ENCODE measurements at regions not wholly inside any gene's neighbourhood (a gene's known extent, or its start where the extent isn't known, plus 50 kb on each side); places are given as distances from the start of the nearest gene placed in this dataset.
"Not testable (repeated sequence)": the region's sequence is repeated elsewhere in the genome, so short reads cannot be mapped to it uniquely, and the experiment has no call there.

DNA sequence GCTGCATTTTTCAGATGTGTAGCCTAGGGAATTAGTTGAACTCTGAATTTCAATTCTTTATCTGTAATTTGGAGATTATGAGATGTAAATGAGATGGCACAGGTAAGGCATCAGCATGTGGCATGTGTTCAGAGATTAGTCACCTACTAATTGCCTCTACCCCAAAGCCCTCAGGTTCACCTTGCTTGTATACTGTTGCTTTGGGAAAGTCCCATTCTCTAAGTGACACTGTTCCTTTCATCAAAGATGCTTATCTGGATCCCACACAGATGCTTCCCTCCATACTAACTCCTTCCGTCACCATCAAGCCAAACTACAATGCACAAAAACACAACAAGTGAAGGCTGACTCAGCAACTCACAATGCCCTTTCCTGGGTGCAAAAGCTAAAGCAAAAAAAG is 143.7 kb downstream of the LRATD1 start:
- no peak for DNase-seq
- no peak for ATAC-seq (ENCODE audit: low read depth in 2 of 2)
- H3K36me3 Mint-ChIP-seq = no peaks in the 10 kb centered on the region
- H3K27ac ChIP-seq (ENCODE audit: insufficient read depth, low read length, poor library complexity, severe bottlenecking) = no peak overlapping the region
- H3K4me1 Mint-ChIP-seq = no peaks in the 10 kb centered on the region
- H3K36me3 ChIP-seq (ENCODE audit: control insufficient read depth, insufficient read depth, low read length) = no peaks in the 10 kb centered on the region
- no peak overlapping the region for H3K27ac Mint-ChIP-seq
- no peaks in the 10 kb centered on the region for H3K27me3 ChIP-seq (ENCODE audit: control insufficient read depth, insufficient read depth, low read length)
- no peak overlapping the region for H3K4me3 ChIP-seq (ENCODE audit: low read depth, low read length)
- peaks cover 0 to 3% (median 0%) of the 10 kb centered on the region in 7 donors for H3K9me3 Mint-ChIP-seq
- H3K27me3 Mint-ChIP-seq = peaks cover 4% of the 10 kb centered on the region
- H3K9me3 ChIP-seq (ENCODE audit: control insufficient read depth in 2 of 2, low read length in 2 of 2) = no peaks in the 10 kb centered on the region
- no peaks in the 10 kb centered on the region for H3K4me1 ChIP-seq (ENCODE audit: control insufficient read depth, insufficient read depth, low read length, poor library complexity, severe bottlenecking)
- H3K4me3 Mint-ChIP-seq = no peak overlapping the region

DNA sequence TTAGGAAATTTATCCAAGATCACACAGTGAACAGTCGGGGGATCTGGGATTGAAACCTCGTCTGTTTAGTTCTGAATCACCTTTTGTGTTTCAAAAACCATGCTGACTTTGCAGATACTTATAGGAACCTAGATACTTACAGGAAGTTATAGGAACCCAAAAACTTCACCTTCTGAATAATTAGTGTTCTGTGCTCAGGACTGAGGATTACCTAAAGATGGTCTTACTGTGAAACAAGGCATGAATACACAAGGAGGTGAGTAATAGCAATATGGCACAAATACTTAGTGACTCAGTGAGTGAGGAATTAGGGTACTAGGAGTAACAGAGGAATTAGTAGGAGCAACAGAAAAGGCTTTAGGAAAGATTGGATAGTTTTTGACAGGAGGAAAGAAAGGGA is 145.5 kb downstream of the LRATD1 start:
- H3K27me3 ChIP-seq (ENCODE audit: control insufficient read depth, insufficient read depth, low read length) = no peaks in the 10 kb centered on the region
- H3K4me1 ChIP-seq (ENCODE audit: control insufficient read depth, insufficient read depth, low read length, poor library complexity, severe bottlenecking) = no peaks in the 10 kb centered on the region
- H3K4me1 Mint-ChIP-seq = no peaks in the 10 kb centered on the region
- DNase-seq (no peak), ATAC-seq (ENCODE audit: low read depth in 2 of 2) (no peak)
- H3K27me3 Mint-ChIP-seq = peaks cover 4% of the 10 kb centered on the region
- H3K36me3 ChIP-seq (ENCODE audit: control insufficient read depth, insufficient read depth, low read length) = no peaks in the 10 kb centered on the region
- H3K27ac ChIP-seq (ENCODE audit: insufficient read depth, low read length, poor library complexity, severe bottlenecking) = no peak overlapping the region
- no peaks in the 10 kb centered on the region for H3K9me3 ChIP-seq (ENCODE audit: control insufficient read depth in 2 of 2, low read length in 2 of 2)
- no peak overlapping the region for H3K4me3 ChIP-seq (ENCODE audit: low read depth, low read length)
- H3K4me3 Mint-ChIP-seq = no peak overlapping the region
- no peaks in the 10 kb centered on the region for H3K36me3 Mint-ChIP-seq
- peaks cover 0 to 9% (median 0%) of the 10 kb centered on the region in 7 donors for H3K9me3 Mint-ChIP-seq
- no peak overlapping the region for H3K27ac Mint-ChIP-seq

- Histone ChIP-seq H3K4me3 (ENCODE audit: low read depth, low read length) (no peak overlapping the region), H3K27me3 (ENCODE audit: control insufficient read depth, insufficient read depth, low read length) (no peaks in the 10 kb centered on the region), H3K4me1 (ENCODE audit: control insufficient read depth, insufficient read depth, low read length, poor library complexity, severe bottlenecking) (no peaks in the 10 kb centered on the region), H3K27ac (ENCODE audit: insufficient read depth, low read length, poor library complexity, severe bottlenecking) (no peak overlapping the region), H3K36me3 (ENCODE audit: control insufficient read depth, insufficient read depth, low read length) (no peaks in the 10 kb centered on the region), H3K9me3 (ENCODE audit: control insufficient read depth in 2 of 2, low read length in 2 of 2) (no peaks in the 10 kb centered on the region)
- H3K4me3 Mint-ChIP-seq = no peak overlapping the region
- ATAC-seq (ENCODE audit: low read depth in 2 of 2) (no peak), DNase-seq (no peak)
- H3K27ac Mint-ChIP-seq = no peak overlapping the region
- peaks cover 0 to 9% (median 0%) of the 10 kb centered on the region in 7 donors for H3K9me3 Mint-ChIP-seq
- no peaks in the 10 kb centered on the region for H3K4me1 Mint-ChIP-seq
- H3K27me3 Mint-ChIP-seq = peaks cover 4% of the 10 kb centered on the region
- no peaks in the 10 kb centered on the region for H3K36me3 Mint-ChIP-seq
Measured at GRCh38 chr2:14779252-14779651, 146.7 kb downstream of the LRATD1 start.

- no peaks in the 10 kb centered on the region for H3K9me3 ChIP-seq (ENCODE audit: control insufficient read depth in 2 of 2, low read length in 2 of 2)
- H3K36me3 ChIP-seq (ENCODE audit: control insufficient read depth, insufficient read depth, low read length) = no peaks in the 10 kb centered on the region
- H3K27ac ChIP-seq (ENCODE audit: insufficient read depth, low read length, poor library complexity, severe bottlenecking) = no peak overlapping the region
- H3K4me3 ChIP-seq (ENCODE audit: low read depth, low read length) = no peak overlapping the region
- H3K27me3 ChIP-seq (ENCODE audit: control insufficient read depth, insufficient read depth, low read length) = no peaks in the 10 kb centered on the region
- no peak overlapping the region for H3K27ac Mint-ChIP-seq
- ATAC-seq (ENCODE audit: low read depth in 2 of 2) (no peak), DNase-seq (no peak)
- H3K36me3 Mint-ChIP-seq = no peaks in the 10 kb centered on the region
- H3K4me1 Mint-ChIP-seq = no peaks in the 10 kb centered on the region
- H3K27me3 Mint-ChIP-seq = peaks cover 4% of the 10 kb centered on the region
- peaks cover 0 to 11% (median 0%) of the 10 kb centered on the region in 7 donors for H3K9me3 Mint-ChIP-seq
- H3K4me3 Mint-ChIP-seq = no peak overlapping the region
- H3K4me1 ChIP-seq (ENCODE audit: control insufficient read depth, insufficient read depth, low read length, poor library complexity, severe bottlenecking) = no peaks in the 10 kb centered on the region
Measured at GRCh38 chr2:14781142-14781541, 148.6 kb downstream of the LRATD1 start.

DNA sequence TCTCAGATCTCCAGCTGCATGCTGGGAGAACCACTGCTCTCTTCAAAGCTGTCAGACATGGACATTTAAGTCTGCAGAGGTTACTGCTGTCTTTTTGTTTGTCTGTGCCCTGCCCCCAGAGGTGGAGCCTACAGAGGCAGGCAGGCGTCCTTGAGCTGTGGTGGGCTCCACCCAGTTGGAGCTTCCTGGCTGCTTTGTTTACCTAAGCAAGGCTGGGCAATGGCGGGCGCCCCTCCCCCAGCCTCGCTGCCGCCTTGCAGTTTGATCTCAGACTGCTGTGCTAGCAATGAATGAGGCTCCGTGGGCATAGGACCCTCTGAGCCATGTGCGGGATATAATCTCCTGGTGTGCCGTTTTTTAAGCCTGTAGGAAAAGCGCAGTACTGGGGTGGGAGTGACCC is 156.3 kb downstream of the LRATD1 start:
- not testable (repeated sequence) for DNase-seq; H3K4me3 ChIP-seq (ENCODE audit: low read depth, low read length); H3K4me3 Mint-ChIP-seq; H3K4me1 Mint-ChIP-seq; H3K27me3 Mint-ChIP-seq; H3K27me3 ChIP-seq (ENCODE audit: control insufficient read depth, insufficient read depth, low read length); H3K27ac ChIP-seq (ENCODE audit: insufficient read depth, low read length, poor library complexity, severe bottlenecking); H3K27ac Mint-ChIP-seq; H3K4me1 ChIP-seq (ENCODE audit: control insufficient read depth, insufficient read depth, low read length, poor library complexity, severe bottlenecking); ATAC-seq (ENCODE audit: low read depth in 2 of 2); H3K36me3 ChIP-seq (ENCODE audit: control insufficient read depth, insufficient read depth, low read length); H3K36me3 Mint-ChIP-seq; H3K9me3 ChIP-seq (ENCODE audit: control insufficient read depth in 2 of 2, low read length in 2 of 2)
- peaks cover 0 to 15% (median 6%) of the 10 kb centered on the region in 7 donors for H3K9me3 Mint-ChIP-seq

- Mint-ChIP-seq H3K4me3 (no peak overlapping the region), H3K9me3 (peaks cover 0 to 13% (median 6%) of the 10 kb centered on the region in 7 donors), H3K27ac (no peak overlapping the region), H3K27me3 (no peaks in the 10 kb centered on the region), H3K4me1 (no peaks in the 10 kb centered on the region), H3K36me3 (no peaks in the 10 kb centered on the region)
- DNase-seq = no peak
- H3K36me3 ChIP-seq (ENCODE audit: control insufficient read depth, insufficient read depth, low read length) = no peaks in the 10 kb centered on the region
- H3K4me3 ChIP-seq (ENCODE audit: low read depth, low read length) = no peak overlapping the region
- no peaks in the 10 kb centered on the region for H3K4me1 ChIP-seq (ENCODE audit: control insufficient read depth, insufficient read depth, low read length, poor library complexity, severe bottlenecking)
- H3K9me3 ChIP-seq (ENCODE audit: control insufficient read depth in 2 of 2, low read length in 2 of 2) = no peaks in the 10 kb centered on the region
- no peaks in the 10 kb centered on the region for H3K27me3 ChIP-seq (ENCODE audit: control insufficient read depth, insufficient read depth, low read length)
- no peak for ATAC-seq (ENCODE audit: low read depth in 2 of 2)
- no peak overlapping the region for H3K27ac ChIP-seq (ENCODE audit: insufficient read depth, low read length, poor library complexity, severe bottlenecking)
Measured at GRCh38 chr2:14790041-14790640, 157.6 kb downstream of the LRATD1 start.

DNA sequence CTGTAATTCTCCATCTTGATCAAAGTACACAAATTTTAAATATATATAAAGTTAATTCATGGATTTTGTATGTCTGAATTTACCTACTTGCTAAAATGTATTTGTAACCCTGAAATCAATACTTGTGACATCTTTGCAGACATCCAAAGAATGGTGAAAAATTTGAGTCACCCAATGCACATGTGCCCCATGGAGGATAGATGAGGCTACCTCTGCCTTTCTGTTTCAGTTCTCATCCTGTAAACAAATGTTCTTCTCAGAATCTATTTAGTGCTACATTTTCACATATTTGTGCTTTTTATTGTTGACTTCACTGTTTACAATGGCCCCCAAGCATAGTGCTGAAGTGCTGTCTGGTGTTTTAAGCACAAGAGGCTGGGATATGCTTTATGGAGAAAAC is 171.5 kb downstream of the LRATD1 start:
- Histone ChIP-seq H3K27me3 (ENCODE audit: control insufficient read depth, insufficient read depth, low read length) (no peaks in the 10 kb centered on the region), H3K9me3 (ENCODE audit: control insufficient read depth in 2 of 2, low read length in 2 of 2) (peaks cover 0 to 5% of the 10 kb centered on the region in 2 experiments), H3K4me1 (ENCODE audit: control insufficient read depth, insufficient read depth, low read length, poor library complexity, severe bottlenecking) (no peaks in the 10 kb centered on the region), H3K4me3 (ENCODE audit: low read depth, low read length) (no peak overlapping the region), H3K36me3 (ENCODE audit: control insufficient read depth, insufficient read depth, low read length) (no peaks in the 10 kb centered on the region), H3K27ac (ENCODE audit: insufficient read depth, low read length, poor library complexity, severe bottlenecking) (no peak overlapping the region)
- DNase-seq (no peak), ATAC-seq (ENCODE audit: low read depth in 2 of 2) (no peak)
- Mint-ChIP-seq H3K27ac (no peak overlapping the region), H3K36me3 (no peaks in the 10 kb centered on the region), H3K9me3 (peaks cover 0 to 19% (median 4%) of the 10 kb centered on the region in 7 donors), H3K4me3 (no peak overlapping the region), H3K4me1 (no peaks in the 10 kb centered on the region), H3K27me3 (no peaks in the 10 kb centered on the region)

DNA sequence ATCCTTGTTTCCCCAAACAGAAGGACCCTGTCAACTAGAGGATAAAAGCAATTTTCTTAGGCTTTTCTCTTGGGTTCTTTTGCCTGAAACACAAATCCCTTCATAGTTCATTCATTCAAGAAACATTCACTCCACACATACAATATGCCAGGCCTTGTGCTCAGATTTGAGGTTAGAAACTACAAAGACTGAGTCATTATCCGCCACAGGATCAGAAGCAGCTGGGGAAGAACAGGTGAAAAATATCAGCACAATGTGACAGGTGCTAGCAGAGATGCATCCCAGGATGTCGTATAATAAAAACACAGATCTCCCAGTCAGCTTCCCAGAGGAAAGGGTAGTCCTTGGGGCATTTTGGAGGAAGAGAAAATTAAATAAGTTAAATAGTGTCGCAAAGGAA is 172.4 kb downstream of the LRATD1 start:
- Histone ChIP-seq H3K4me1 (ENCODE audit: control insufficient read depth, insufficient read depth, low read length, poor library complexity, severe bottlenecking) (no peaks in the 10 kb centered on the region), H3K27me3 (ENCODE audit: control insufficient read depth, insufficient read depth, low read length) (no peaks in the 10 kb centered on the region), H3K9me3 (ENCODE audit: control insufficient read depth in 2 of 2, low read length in 2 of 2) (peaks cover 0 to 5% of the 10 kb centered on the region in 2 experiments), H3K4me3 (ENCODE audit: low read depth, low read length) (no peak overlapping the region), H3K27ac (ENCODE audit: insufficient read depth, low read length, poor library complexity, severe bottlenecking) (no peak overlapping the region), H3K36me3 (ENCODE audit: control insufficient read depth, insufficient read depth, low read length) (no peaks in the 10 kb centered on the region)
- ATAC-seq (ENCODE audit: low read depth in 2 of 2) = no peak
- H3K27ac Mint-ChIP-seq = no peak overlapping the region
- no peaks in the 10 kb centered on the region for H3K27me3 Mint-ChIP-seq
- H3K4me1 Mint-ChIP-seq = no peaks in the 10 kb centered on the region
- H3K36me3 Mint-ChIP-seq = no peaks in the 10 kb centered on the region
- H3K4me3 Mint-ChIP-seq = no peak overlapping the region
- H3K9me3 Mint-ChIP-seq = peaks cover 0 to 13% (median 4%) of the 10 kb centered on the region in 7 donors
- no peak for DNase-seq
